IgD-negative memory B cell (primary cell): ENCODE measurements at regions not wholly inside any gene's neighbourhood (a gene's known extent, or its start where the extent isn't known, plus 50 kb on each side); places are given as distances from the start of the nearest gene placed in this dataset.

Experiments
- H3K27ac Mint-ChIP-seq, 3 donors: one replicate each; pipeline ENCODE4 v1.8.0; 2020 to 2022; ENCODE audit warnings: mild to moderate bottlenecking in 3 of 3, mixed read lengths in 3 of 3, moderate library complexity in 1 of 3
- H3K27me3 Mint-ChIP-seq: one replicate; pipeline ENCODE4 v1.8.0; 2021; ENCODE audit warnings: mixed read lengths
- H3K36me3 Mint-ChIP-seq: one replicate; pipeline ENCODE4 v1.8.0; 2020; ENCODE audit warnings: mild to moderate bottlenecking, mixed read lengths
- H3K4me1 Mint-ChIP-seq, 3 donors: one replicate each; pipeline ENCODE4 v1.8.0; 2020 to 2022; ENCODE audit warnings: mixed read lengths in 3 of 3, mild to moderate bottlenecking in 1 of 3
- H3K4me3 Mint-ChIP-seq, 4 donors: one replicate each; pipeline ENCODE4 v1.8.0; 2020 to 2022; ENCODE audit warnings: mild to moderate bottlenecking in 4 of 4, mixed read lengths in 4 of 4, moderate library complexity in 3 of 4
- H3K9me3 Mint-ChIP-seq, 3 donors: one replicate each; pipeline ENCODE4 v1.8.0; 2020 to 2021; ENCODE audit warnings: mixed read lengths in 3 of 3, mild to moderate bottlenecking in 1 of 3

DNA sequence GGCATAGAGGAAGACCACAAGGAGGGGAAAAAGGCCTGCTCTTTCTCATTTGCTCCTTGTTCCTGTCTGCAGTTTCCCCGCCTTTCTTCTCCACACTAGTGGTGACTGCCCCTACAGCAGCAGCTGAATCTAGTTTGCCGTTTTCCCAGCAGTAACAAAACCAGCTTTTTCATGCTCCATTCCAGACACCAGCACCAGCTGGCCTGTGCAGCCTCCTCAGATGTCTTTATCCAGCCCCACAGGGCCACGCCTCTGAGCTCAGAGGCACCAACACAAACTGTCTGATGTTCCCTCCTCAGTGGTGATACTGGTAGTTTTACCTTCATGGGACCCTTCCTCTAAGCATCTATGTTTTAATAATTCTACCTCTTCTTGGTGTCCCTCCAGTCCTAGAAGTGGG lies 70.4 kb upstream of the SLC24A3 start:
- Mint-ChIP-seq H3K27ac (no peak overlapping the region), H3K36me3 (no peaks in the 10 kb centered on the region), H3K9me3 (peaks cover 2 to 8% (median 4%) of the 10 kb centered on the region in 3 donors), H3K4me1 (no peaks in the 10 kb centered on the region), H3K4me3 (no peak overlapping the region), H3K27me3 (no peaks in the 10 kb centered on the region)

DNA sequence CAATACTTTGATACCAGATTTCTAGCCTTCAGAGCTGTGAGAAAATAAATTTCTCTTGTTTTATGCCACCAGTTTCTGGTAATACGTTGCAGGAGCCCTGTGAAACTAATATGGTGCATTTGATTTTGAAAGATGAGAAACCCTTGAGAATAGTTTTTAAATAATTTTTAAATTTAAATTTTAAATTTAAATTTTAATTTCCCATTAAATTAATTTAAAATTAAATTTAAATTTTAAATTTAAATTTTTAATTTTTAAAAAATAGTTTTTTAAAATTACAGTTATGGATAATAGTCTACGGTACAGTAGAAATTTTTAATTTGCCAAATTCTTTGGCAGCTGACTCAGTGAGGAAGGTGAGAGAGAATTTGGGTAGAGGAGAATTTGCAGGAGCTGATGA lies 68.6 kb upstream of the SLC24A3 start:
- H3K9me3 Mint-ChIP-seq: peaks cover 1 to 8% (median 2%) of the 10 kb centered on the region in 3 donors
- H3K4me1 Mint-ChIP-seq: no peaks in the 10 kb centered on the region
- no peak overlapping the region for H3K4me3 Mint-ChIP-seq
- H3K27ac Mint-ChIP-seq: no peak overlapping the region
- no peaks in the 10 kb centered on the region for H3K36me3 Mint-ChIP-seq
- H3K27me3 Mint-ChIP-seq: peaks cover 2% of the 10 kb centered on the region

DNA sequence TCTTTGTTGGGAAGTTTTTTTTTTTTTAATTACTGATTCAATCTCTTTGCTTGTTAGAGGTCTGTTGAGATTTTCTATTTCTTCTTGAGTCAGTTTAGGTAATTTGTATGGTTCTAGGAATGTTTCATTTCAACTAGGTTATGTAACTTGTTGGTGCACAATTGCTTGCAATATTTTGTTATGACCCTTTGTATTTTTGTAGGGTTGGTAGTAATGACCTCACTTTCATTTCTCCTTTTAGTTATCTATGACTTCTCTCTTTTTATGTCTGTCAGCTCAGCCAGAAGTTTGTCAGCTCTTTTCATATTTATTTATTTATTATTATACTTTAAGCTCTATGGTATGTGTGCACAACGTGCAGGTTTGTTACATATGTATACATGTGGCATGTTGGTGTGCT lies 51.1 kb upstream of the SLC24A3 start:
- H3K4me1 Mint-ChIP-seq: no peaks in the 10 kb centered on the region
- no peak overlapping the region for H3K4me3 Mint-ChIP-seq
- H3K9me3 Mint-ChIP-seq: peaks cover 0 to 9% (median 2%) of the 10 kb centered on the region in 3 donors
- no peak overlapping the region for H3K27ac Mint-ChIP-seq
- no peaks in the 10 kb centered on the region for H3K27me3 Mint-ChIP-seq
- H3K36me3 Mint-ChIP-seq: no peaks in the 10 kb centered on the region
